ENCODE measurements at regions not wholly inside any gene's neighbourhood (a gene's known extent, or its start where the extent isn't known, plus 50 kb on each side); places are given as distances from the start of the nearest gene placed in this dataset.
"Not testable (repeated sequence)": the region's sequence is repeated elsewhere in the genome, so short reads cannot be mapped to it uniquely, and the experiment has no call there.

- no peak for TF ChIP-seq JUND (IDR thresholded peaks at IDR 0.05; ENCODE audit: low read depth)
- in situ Hi-C loops (cut with HindIII; ENCODE audit: low pct_unique_long_range_greater_than_20kb, low sequenced_read_pairs) = no loop called here
- DNase-seq (ENCODE audit: low read depth in 1 of 2, low spot score in 1 of 2) = no peak
These were observed 1524.4 kb upstream of the SEL1L start for GRCh38 chr14:83058068-83058467.

DNA sequence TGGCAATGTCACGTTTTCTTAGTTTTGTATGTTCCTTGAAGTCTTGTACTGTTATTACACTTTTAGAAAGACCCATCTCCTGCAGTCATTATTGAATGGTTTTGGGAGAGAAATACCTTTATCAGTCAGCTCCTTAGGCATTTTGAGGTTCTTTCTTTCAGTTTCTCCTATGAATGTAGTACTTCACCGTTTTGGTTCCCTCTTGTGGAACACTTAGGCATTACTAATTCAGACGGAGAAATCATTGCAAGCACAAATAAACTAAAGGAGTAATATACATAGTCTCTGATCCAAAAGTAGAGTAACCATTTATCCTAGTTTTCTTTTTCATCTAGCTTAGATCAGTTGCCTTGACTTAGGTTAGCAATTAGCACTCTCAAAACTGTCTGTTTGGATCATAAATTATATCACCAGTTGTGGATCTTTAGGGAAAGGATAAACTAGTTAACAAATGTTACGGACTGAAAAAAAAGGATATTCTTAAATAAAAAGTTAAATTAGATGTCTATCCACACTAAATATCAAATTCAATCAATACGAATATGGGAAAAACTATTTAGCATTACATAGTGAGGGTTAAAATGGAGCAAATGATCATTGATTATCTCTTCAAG lies 1538.3 kb upstream of the SEL1L start:
- DNase-seq (ENCODE audit: low read depth in 1 of 2, low spot score in 1 of 2) = peak; percentile 21 to 79
- TF ChIP-seq JUND (IDR thresholded peaks at IDR 0.05; ENCODE audit: low read depth) = no peak
- in situ Hi-C loops (cut with HindIII; ENCODE audit: low pct_unique_long_range_greater_than_20kb, low sequenced_read_pairs) = no loop called here

- in situ Hi-C loops (cut with HindIII; ENCODE audit: low pct_unique_long_range_greater_than_20kb, low sequenced_read_pairs) = no loop called here
- DNase-seq (ENCODE audit: low read depth in 1 of 2, low spot score in 1 of 2) = no peak
These were observed 1551.5 kb upstream of the SEL1L start for GRCh38 chr14:83085136-83085535.

GRCh38 chr14:83085725-83086124 lies 1552.1 kb upstream of the SEL1L start:
- in situ Hi-C loops (cut with HindIII; ENCODE audit: low pct_unique_long_range_greater_than_20kb, low sequenced_read_pairs) = no loop called here
- DNase-seq (ENCODE audit: low read depth in 1 of 2, low spot score in 1 of 2) = no peak
- TF ChIP-seq JUND (IDR thresholded peaks at IDR 0.05; ENCODE audit: low read depth) = no peak

More at GRCh38 chr14:83085136-83085535, 1551.5 kb upstream of the SEL1L start:
- no peak for TF ChIP-seq JUND (IDR thresholded peaks at IDR 0.05; ENCODE audit: low read depth)

DNA sequence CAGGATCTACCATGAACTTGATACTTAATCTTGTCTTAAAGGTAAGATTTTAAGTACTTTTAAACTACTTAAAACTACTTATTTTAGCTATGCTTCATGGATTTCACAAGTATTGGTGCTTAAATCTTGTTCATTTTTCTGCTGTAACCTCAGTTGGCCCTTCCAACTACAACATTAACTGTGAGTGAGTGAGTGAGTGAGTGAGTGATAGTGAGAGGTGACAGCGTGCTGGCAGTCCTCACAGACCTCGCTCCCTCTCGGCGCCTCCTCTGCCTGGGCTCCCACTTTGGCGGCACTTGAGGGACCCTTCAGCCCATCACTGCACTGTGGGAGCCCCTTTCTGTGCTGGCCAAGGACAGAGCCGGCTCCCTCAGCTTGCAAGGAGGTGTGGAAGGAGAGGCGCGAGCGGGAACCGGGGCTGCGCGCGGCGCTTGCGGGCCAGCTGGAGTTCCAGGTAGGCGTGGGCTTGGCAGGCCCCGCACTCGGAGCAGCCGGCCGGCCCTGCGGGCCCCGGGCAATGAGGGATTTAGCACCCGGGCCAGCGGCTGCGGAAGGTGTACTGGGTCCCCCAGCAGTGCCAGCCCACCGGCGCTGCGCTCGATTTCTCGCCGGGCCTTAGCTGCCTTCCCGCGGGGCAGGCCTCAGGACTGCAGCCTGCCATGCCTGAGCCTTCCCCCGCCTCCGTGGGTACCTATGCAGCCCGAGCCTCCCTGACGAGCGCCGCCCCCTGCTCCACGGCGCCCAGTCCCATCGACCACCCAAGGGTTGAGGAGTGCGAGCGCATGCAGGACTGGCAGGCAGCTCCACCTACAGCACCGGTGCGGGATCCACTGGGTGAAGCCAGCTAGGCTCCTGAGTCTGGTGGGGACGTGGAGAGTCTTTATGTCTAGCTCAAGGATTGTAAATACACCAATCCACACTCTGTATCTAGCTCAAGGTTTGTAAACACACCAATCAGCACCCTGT lies 1558.6 kb upstream of the SEL1L start:
- DNase-seq (ENCODE audit: low read depth in 1 of 2, low spot score in 1 of 2); in situ Hi-C loops (cut with HindIII; ENCODE audit: low pct_unique_long_range_greater_than_20kb, low sequenced_read_pairs): not testable (repeated sequence)

- no peak for TF ChIP-seq JUND (IDR thresholded peaks at IDR 0.05; ENCODE audit: low read depth)
- in situ Hi-C loops (cut with HindIII; ENCODE audit: low pct_unique_long_range_greater_than_20kb, low sequenced_read_pairs) = no loop called here
- no peak for DNase-seq (ENCODE audit: low read depth in 1 of 2, low spot score in 1 of 2)
These were observed 1562.4 kb upstream of the SEL1L start for GRCh38 chr14:83096092-83096491.

DNA sequence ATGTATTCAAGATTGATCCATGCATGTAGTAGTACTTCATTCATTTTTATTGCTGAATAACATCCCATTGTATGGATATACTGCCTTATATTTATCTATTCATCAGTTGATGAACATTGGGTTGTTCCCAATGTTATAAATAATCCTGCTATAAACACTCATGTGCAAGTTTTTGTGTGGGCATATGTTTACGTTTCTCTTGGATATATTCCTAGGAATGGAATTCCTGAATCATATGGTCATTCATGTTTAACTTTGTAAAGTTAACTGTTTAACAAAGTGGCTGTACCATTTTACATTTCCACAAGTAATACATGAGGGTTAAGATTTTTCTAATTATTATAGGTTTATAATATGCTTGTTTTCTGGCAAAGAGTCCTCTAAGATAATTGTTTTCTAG lies 1568.2 kb upstream of the SEL1L start:
- TF ChIP-seq JUND (IDR thresholded peaks at IDR 0.05; ENCODE audit: low read depth) = no peak
- in situ Hi-C loops (cut with HindIII; ENCODE audit: low pct_unique_long_range_greater_than_20kb, low sequenced_read_pairs) = no loop called here
- no peak for DNase-seq (ENCODE audit: low read depth in 1 of 2, low spot score in 1 of 2)

- DNase-seq (ENCODE audit: low read depth in 1 of 2, low spot score in 1 of 2) = no peak
- no peak for TF ChIP-seq JUND (IDR thresholded peaks at IDR 0.05; ENCODE audit: low read depth)
- in situ Hi-C loops (cut with HindIII; ENCODE audit: low pct_unique_long_range_greater_than_20kb, low sequenced_read_pairs) = no loop called here
These were observed 1584.4 kb upstream of the SEL1L start for GRCh38 chr14:83118029-83118428.

- in situ Hi-C loops (cut with HindIII; ENCODE audit: low pct_unique_long_range_greater_than_20kb, low sequenced_read_pairs) = no loop called here
- DNase-seq (ENCODE audit: low read depth in 1 of 2, low spot score in 1 of 2) = no peak
- TF ChIP-seq JUND (IDR thresholded peaks at IDR 0.05; ENCODE audit: low read depth) = no peak
These were observed 1586.5 kb upstream of the SEL1L start for GRCh38 chr14:83120187-83120586.

- no peak for TF ChIP-seq JUND (IDR thresholded peaks at IDR 0.05; ENCODE audit: low read depth)
- in situ Hi-C loops (cut with HindIII; ENCODE audit: low pct_unique_long_range_greater_than_20kb, low sequenced_read_pairs) = no loop called here
- no peak for DNase-seq (ENCODE audit: low read depth in 1 of 2, low spot score in 1 of 2)
These were observed 1592.4 kb upstream of the SEL1L start for GRCh38 chr14:83126076-83126475.

DNA sequence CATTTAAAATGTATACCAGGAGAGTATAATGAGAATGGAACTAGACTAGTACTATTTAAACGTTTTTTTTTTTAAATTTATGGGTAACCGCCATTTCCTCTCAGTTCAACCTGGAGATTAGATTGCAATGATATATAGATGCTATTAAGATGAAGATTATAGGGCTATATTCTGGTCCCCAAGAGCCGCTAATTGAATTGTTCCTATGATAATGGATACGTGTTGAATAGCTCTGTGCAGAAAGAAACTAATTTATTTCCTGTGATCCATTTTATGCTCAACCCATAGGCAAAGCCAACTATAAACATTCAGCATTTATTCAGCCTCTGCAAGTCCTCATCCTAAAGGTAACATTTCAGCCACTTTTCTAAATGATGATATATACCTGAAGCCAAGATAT lies 1595.1 kb upstream of the SEL1L start:
- TF ChIP-seq JUND (IDR thresholded peaks at IDR 0.05; ENCODE audit: low read depth) = no peak
- DNase-seq (ENCODE audit: low read depth in 1 of 2, low spot score in 1 of 2) = no peak
- in situ Hi-C loops (cut with HindIII; ENCODE audit: low pct_unique_long_range_greater_than_20kb, low sequenced_read_pairs) = no loop called here

DNA sequence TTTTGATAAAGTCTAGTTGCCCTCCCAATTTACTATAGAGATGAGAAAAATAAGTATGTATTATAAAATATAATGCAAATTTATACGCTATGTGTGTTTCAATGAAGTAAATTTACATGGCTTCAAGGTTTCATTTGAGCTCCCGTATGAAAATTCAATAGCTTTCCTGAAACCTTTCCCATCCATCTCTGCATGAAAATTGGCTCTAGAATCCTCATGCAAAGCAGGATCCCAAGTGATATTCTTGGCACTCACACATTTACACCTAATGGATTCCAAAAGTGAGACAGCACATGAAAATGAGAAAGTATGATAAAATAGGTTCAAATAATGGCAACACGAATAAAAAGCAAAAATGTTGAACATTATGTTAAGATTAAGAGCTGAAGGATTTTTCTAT lies 1595.8 kb upstream of the SEL1L start:
- TF ChIP-seq JUND (IDR thresholded peaks at IDR 0.05; ENCODE audit: low read depth) = no peak
- DNase-seq (ENCODE audit: low read depth in 1 of 2, low spot score in 1 of 2) = no peak
- in situ Hi-C loops (cut with HindIII; ENCODE audit: low pct_unique_long_range_greater_than_20kb, low sequenced_read_pairs) = no loop called here

- no peak for TF ChIP-seq JUND (IDR thresholded peaks at IDR 0.05; ENCODE audit: low read depth)
- in situ Hi-C loops (cut with HindIII; ENCODE audit: low pct_unique_long_range_greater_than_20kb, low sequenced_read_pairs) = no loop called here
- DNase-seq (ENCODE audit: low read depth in 1 of 2, low spot score in 1 of 2) = no peak
These were observed 1600.5 kb upstream of the SEL1L start for GRCh38 chr14:83133981-83134645.

Data from T47D (cell line).